ENCODE measurements at regions not wholly inside any gene's neighbourhood (a gene's known extent, or its start where the extent isn't known, plus 50 kb on each side); places are given as distances from the start of the nearest gene placed in this dataset.

- no peak for DNase-seq (ENCODE audit: low spot score)
- in situ Hi-C loops (cut with MboI; ENCODE audit: low pct_unique_long_range_greater_than_20kb, low sequenced_read_pairs, unreplicated experiment): no loop called here
- no peak for TF ChIP-seq CTCF (IDR thresholded peaks at IDR 0.05; ENCODE audit: extremely low read depth, insufficient read depth, missing control alignments)
Measured at GRCh38 chr5:7185742-7186141, 210.2 kb upstream of the ADCY2 start.

- in situ Hi-C loops (cut with MboI; ENCODE audit: low pct_unique_long_range_greater_than_20kb, low sequenced_read_pairs, unreplicated experiment): no loop called here
- no peak for TF ChIP-seq CTCF (IDR thresholded peaks at IDR 0.05; ENCODE audit: extremely low read depth, insufficient read depth, missing control alignments)
- no peak for DNase-seq (ENCODE audit: low spot score)
Measured at GRCh38 chr5:7186818-7187217, 209.1 kb upstream of the ADCY2 start.

DNA sequence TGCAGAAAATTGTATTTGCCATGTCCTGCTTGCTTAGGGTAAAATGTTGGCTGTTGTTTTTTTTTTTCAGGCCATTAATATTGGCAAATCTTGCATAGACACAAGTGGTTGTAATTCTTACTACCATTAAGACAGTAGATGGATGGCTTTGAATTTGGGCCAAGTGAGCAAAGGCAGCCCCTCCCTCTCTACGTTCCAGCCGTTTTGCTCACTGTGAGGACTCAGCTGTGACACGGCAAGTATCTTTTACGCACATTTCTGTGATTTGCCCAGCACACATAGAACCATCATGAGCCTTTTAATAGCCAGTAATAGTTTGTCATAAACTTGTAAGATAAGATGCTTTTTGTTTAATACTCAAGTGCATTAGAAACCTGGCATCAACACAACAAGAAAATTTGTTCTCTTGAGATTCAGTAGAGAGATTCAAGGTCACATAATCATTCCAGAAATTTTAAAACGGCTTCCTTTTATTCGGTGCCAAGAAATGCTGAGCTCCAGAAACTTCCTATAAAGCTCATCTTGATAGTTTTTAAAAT, 205.2 kb upstream of the ADCY2 start:
- DNase-seq (ENCODE audit: low spot score): no peak
- in situ Hi-C loops (cut with MboI; ENCODE audit: low pct_unique_long_range_greater_than_20kb, low sequenced_read_pairs, unreplicated experiment): no loop called here
- TF ChIP-seq CTCF (IDR thresholded peaks at IDR 0.05; ENCODE audit: extremely low read depth, insufficient read depth, missing control alignments): no peak

DNA sequence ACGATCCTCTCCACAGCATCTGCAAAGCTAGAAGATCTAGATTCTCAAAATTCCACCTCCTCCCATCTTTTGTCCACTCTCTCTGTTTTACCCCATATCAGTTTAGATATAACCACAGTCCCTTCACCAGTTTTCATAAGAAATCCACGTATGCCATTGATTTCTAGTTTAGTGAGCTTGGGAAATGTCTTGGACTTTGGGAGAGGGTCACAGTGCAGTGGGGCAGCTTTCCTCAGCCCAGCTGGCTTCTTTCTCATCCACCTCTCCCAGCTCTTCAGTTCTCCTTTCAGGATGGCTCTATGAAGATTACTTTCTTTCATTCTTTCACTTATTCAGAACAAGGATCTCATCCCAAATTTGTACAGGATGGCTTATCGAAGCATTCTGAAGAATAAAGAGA, 203.9 kb upstream of the ADCY2 start:
- in situ Hi-C loops (cut with MboI; ENCODE audit: low pct_unique_long_range_greater_than_20kb, low sequenced_read_pairs, unreplicated experiment): no loop called here

DNA sequence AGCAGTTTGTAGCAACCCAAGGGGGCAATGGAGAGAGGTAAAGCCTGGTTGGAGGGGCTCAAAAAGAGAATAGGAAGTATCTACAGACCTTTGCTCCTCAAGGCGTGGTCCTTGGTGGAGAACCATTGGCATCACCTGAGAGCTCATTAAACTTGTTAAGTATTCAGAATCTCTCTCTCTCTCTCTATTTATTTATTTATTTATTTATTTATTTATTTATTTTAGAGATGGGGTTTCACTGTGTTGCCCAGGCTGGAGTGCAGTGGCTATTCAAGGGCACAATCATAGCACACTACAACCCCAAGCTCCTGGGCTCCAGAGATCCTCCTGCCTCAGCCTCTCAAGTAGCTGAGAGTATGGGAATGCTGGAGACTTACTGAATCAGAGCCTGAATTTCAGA, 193.1 kb upstream of the ADCY2 start:
- no peak for DNase-seq (ENCODE audit: low spot score)
- in situ Hi-C loops (cut with MboI; ENCODE audit: low pct_unique_long_range_greater_than_20kb, low sequenced_read_pairs, unreplicated experiment): no loop called here
- TF ChIP-seq CTCF (IDR thresholded peaks at IDR 0.05; ENCODE audit: extremely low read depth, insufficient read depth, missing control alignments): no peak

More for the DNA sequence above, 203.9 kb upstream of the ADCY2 start:
- no peak for DNase-seq (ENCODE audit: low spot score)
- no peak for TF ChIP-seq CTCF (IDR thresholded peaks at IDR 0.05; ENCODE audit: extremely low read depth, insufficient read depth, missing control alignments)

GRCh38 chr5:7207979-7208378, 188.0 kb upstream of the ADCY2 start:
- no peak for DNase-seq (ENCODE audit: low spot score)
- in situ Hi-C loops (cut with MboI; ENCODE audit: low pct_unique_long_range_greater_than_20kb, low sequenced_read_pairs, unreplicated experiment): no loop called here
- no peak for TF ChIP-seq CTCF (IDR thresholded peaks at IDR 0.05; ENCODE audit: extremely low read depth, insufficient read depth, missing control alignments)

DNA sequence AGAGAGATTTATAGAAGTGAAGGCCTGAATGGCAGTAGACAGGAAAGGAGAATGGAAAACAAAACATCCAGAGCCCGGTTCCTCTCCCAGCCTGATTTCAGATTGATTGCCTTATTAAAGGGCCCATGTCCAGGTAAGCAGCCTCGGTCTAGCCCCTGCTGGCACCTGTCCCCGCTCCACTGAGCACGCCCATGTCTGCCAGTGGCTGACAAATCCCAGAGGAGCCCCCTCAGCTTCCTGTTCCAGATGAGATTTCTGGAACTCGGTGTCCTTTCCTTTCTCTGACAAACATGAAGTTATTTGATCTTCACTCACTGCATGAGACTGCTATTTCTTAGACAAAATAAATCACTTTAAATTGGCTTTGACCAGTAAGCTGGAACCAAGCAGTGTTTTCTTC, 187.0 kb upstream of the ADCY2 start:
- in situ Hi-C loops (cut with MboI; ENCODE audit: low pct_unique_long_range_greater_than_20kb, low sequenced_read_pairs, unreplicated experiment): no loop called here
- no peak for DNase-seq (ENCODE audit: low spot score)
- TF ChIP-seq CTCF (IDR thresholded peaks at IDR 0.05; ENCODE audit: extremely low read depth, insufficient read depth, missing control alignments): no peak

All from GM13977 (cell line).